Activated CD8-positive, alpha-beta memory T cell treated with anti-CD3 and anti-CD28 coated beads for 24 hours (primary cell): ENCODE measurements at regions not wholly inside any gene's neighbourhood (a gene's known extent, or its start where the extent isn't known, plus 50 kb on each side); places are given as distances from the start of the nearest gene placed in this dataset.
"Not testable (repeated sequence)": the region's sequence is repeated elsewhere in the genome, so short reads cannot be mapped to it uniquely, and the experiment has no call there.

Source experiments
- DNase-seq: peaks from one replicate; pipeline ENCODE4 v3.0.0-alpha.2; 2020

DNA sequence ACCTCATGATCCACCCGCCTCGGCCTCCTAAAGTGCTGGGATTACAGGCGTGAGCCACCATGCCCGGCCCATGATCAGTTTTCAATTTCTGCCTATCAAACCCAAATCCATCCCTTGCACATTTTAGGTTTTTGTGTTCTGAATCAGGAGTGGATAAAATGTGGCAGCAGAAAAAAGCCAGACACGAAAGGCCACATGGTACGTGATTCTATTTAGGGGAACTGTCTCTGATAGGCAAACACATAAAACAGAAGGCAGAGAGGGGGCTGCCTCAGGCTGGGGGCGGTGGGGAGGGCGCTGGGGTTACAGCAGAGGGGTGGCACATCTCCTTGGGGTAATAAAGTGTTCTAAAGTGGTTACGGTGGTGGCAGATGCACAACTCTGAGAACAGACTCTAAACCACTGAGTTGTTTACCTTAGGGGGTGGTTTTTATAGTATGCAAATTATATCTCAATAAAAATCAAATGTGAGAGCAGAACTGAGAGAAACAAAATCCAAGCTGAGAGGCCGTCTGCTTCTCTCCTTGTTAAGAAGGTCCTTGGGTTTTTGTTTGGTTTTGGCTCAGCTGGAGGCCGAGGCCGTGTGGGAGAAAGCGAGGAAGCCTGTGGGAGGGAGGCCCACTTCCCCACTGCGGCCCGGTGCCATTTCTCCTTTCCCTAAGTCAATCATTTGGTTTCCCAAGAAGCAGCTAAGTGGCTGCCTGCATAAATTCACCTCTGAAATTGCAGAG, 78.0 kb downstream of the SOWAHC start:
- no peak for DNase-seq

DNA sequence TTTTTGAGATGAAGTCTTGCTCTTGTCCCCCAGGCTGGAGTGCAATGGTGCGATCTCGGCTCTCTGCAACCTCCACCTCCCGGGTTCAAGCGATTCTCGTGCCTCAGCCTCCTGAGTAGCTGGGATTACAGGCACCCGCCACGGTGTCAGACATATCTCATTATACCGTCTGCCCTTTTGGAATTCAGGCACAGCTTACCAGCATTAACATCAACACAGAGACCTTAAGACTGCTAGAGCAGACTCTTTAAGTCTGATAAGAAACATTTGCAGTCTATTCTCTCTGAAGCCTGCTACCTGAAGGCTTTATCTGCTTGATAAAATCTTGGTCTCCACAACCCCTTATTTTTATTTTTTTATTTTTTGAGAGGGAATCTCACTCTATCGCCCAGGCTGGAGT, 78.7 kb downstream of the SOWAHC start:
- not testable (repeated sequence) for DNase-seq

DNA sequence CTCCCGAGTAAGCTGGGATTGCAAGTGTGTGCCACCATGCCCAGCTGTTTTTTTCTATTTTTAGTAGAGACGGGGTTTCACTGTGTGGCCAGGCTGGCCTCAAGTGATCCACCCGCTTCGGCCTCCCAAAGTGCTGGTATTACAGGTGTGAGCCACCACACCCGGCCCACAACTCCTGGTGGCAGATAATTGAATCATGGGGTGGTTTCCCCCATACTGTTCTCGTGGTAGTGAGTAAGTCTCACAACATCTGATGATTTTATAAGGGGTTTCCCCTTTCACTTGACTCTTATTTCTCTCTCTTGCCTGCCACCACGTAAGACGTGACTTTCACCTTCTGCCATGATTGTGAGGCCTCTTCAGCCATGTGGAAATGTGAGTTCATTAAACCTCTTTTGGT, 79.1 kb downstream of the SOWAHC start:
- DNase-seq = not testable (repeated sequence)

GRCh38 chr2:109694190-109694589, 80.0 kb downstream of the SOWAHC start:
- DNase-seq = no peak

DNA sequence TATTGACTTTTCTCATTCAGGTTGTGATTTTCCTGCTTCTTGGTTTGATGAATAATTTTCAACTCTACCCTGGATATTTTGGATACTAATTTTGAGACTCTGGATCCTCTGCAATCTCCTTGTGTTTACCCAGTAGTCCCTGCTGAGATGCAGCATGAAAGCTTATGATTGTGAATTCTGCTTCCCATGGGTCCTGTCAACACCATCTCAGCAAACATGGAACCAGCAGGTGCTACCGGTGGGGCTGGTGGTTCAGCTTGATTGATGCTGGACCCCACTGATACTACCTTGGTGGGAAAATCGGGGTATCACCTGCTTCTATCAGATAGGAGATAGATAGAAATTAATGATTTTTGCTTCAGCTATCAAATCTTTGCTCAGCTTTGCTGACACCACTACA, 81.1 kb downstream of the SOWAHC start:
- no peak for DNase-seq

- DNase-seq = no peak
Measured at GRCh38 chr2:109699646-109700045, 85.5 kb downstream of the SOWAHC start.

- DNase-seq = no peak
Measured at GRCh38 chr2:109700680-109701274, 86.6 kb downstream of the SOWAHC start.

GRCh38 chr2:109701362-109701761, 87.2 kb downstream of the SOWAHC start:
- DNase-seq = no peak

DNA sequence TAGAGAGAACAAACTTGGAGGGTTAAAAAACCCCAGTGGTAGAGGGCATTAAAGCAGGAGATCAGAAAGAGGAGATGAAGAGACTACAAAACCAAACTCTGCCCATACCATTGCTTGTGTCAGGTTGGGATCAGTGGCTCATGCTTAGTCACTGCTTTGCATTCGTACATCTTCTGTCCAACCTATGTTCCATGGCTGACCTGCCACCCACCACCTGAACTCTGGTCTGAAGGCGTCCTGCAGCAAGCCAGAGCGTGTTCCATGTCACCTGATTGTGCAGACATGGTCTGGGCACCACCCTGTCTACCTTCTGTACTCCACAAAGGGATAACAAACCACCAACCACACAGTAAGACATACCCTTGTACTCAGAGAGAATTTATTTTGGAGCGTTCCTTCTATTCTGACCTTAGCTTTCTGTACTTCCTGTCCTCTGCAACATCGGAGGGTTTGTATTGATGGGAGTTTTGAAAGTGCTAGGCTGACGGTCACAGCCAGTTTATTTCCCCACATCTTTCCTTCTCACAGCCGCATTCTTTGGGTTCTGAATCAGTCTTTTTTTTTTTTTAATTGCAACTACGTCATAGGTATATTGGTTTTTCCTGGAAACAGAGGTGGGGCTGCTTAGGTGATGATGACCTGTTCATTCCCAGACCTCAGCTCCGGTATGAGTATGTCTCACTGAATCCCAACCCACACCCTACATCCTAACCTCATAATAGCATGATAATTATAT, 88.3 kb downstream of the SOWAHC start:
- no peak for DNase-seq

DNA sequence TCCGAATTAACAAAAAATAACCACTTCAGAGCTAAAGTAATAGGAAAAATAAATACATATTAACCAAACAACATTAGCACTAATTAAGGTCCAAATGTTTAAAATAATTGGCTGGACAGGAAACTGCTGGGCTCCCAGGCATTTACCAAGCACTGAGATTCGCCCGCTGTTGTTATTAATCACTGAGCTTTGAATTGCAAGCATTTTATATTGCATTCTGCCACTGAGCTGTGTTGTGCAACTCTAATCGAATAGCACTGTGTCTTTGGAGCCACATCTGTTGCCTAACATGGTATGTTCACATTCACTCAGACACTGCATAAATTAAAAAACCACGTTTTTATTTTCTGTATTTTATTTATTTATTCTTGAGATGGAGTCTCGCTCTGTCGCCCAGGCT, 88.9 kb downstream of the SOWAHC start:
- DNase-seq = no peak

GRCh38 chr2:109703798-109704197, 89.6 kb downstream of the SOWAHC start:
- no peak for DNase-seq

DNA sequence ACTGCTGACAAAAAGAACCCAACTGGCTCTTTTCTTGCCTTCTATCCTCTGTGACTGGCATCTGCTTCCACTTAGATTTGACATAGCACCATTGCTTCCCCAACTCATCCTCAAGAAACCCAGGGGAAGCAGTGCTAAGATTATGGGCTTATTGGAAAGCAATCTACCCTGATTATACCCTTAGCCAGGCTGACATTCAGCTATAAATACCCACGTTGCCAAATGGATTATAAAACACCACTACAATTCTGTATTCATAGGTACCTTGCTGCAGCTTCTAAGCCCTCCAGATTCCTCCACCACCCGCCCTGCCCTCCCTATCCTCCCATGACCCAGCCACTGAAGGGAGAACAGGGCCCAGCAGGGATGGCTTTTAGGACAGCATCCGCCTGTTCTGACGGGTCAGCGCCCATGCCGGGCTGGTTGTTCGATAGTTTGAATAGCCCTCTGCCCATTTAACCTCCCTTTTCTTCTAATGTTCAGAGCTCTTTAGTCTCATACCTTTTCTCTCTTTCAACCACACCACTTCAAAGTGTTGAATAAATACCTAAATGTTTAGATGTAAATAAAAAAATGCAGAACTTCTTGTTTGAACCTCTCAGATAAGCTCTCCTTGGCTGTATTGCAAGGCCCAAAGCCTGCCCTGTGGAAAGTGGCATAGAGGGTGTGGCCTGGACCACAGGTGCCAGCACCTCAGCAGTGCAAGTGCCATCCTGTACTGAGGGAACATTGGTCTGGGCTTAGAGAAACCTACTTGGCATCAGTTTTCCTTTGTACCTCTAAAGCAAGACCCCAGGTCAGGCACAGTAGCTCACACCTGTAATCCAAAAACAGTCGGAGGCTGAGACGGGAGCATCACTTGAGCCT, 86.6 kb upstream of the RGPD5 start:
- DNase-seq = no peak

DNA sequence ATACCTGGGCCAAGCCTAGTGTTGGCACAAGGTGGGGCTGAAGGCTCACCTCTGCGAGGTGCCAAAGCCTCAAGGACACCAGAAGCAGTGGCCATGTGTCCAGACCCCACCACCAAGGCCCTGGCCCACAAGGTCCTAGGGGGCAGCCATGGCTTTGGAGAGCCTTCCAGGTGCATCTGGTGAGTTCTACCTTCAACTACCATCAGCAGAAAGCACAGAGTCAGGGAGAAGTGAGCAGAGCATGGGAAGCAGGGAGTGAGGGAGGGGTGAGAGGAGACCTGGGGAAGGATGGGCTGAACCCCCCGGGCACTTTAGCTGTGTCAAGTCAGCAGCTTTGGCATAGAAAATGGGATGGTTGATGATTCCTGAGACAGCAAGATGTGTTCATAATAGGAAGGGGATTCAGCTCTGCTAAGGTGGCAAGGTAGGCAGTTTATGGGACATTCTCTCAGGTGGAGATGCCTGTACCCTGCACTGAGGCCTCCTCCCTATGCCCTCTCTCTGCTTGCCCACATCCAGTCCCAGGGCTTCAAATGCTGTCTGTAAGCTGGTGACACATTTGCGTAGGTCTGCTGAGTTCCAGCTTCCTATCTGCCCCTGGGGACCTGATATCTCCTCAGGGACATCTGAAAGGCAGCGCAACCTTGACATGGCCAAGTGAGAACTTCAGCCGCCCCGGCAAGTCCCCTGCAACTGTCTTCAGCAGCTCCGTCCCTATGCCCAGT, 83.4 kb upstream of the RGPD5 start:
- no peak for DNase-seq

DNA sequence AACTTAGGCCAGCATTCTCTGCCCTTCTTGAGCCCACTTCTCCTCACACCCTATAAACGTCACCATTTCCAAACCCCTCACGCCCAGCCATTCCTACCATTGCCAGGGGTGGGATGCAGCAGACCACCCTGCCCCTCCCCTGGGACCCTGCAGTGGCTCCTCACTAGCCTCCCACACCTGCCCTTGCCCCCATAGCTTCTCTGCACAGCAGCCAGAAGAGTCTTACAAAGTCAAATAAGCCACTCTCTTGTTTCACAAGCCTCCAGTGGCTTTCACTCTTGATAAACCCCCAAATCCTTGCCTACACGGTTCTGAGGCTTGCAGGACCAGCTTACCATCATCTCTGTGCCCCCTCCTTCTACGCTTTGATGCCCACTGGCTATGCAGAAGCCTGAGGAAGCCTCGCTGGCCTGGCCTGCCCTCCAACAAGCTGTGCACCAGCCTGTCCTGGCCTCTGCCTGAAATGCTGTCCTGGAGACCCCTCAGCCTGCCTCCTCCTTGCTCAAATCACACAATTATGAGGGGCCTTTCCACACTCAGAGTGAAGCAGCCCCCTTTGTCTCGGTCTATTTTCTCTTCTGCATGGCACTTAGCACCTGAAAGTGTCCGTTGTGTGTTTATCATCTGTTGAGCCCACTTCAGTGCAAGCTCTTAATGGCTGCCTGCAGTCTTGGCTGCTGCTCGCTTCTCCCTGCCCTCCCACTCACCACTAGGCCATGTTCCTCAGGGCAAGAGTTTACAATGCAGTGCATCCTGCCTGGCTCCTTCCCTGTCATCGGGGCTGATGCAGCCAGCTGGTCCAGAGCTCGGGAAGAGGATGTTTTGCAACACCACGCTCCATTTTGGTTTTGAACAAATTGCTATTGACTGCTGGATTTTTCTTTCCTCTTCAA, 82.6 kb upstream of the RGPD5 start:
- no peak for DNase-seq

- no peak for DNase-seq
Measured at GRCh38 chr2:109712123-109712449, 82.0 kb upstream of the RGPD5 start.

DNA sequence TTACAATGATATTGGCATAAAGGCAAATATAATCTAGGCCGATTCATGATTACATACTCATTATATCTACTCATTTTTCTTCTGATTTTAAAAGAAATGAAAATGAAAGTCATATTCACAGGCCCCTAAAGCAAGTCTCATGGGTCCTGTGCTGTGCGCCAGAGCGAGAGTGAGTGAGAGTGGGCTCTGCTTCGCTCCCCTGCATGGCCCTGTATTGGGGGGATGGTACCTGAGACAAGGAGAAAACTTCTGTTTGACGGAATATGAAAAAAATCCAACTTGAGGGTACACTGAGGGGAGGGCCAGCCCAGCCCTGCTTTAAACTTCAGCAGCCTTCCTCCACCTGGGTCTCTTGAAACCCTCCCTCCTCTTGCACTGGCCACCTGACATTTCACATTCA, 81.4 kb upstream of the RGPD5 start:
- DNase-seq = no peak

DNA sequence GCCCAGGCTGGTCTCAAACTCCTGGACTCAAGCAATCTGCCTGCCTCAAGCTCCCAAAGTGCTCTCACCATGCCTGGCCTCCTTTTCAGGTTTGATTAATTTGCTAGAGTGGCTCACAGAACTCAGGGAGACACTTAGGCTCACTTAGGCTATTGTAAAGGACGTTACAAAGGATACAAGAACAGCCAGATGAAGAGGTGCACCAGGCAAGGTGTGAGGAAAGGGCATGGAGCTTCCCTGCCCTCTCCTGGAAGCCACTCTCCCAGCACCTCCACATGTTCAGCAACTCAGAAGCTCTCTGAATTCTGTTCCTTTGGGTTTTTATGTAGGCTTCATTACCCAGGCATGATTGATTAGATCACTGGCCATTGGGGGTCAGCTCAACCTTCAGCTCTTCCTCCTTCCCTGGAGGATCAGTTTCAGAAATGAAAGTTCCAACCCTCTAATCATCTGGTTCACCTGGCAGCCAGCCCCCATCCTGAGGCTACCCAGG, 78.7 kb upstream of the RGPD5 start:
- no peak for DNase-seq

DNA sequence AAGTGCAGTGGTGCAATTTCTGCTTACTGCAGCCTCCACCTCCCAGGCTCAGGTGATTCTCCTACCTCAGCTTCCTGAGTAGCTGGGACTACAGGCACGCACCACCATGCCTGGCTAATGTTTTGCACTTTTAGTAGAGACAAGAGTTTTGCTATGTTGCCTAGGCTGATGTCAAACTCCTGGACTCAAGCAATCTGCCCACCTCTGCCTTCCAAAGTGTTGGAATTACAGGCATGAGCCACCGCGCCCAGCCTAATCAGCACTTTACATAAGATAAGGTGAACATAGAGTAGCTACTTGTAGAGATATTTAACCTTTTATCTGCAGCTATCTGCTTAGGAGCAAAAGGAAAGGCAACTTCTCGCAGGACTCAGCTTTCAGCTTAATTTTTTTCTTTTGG, 77.5 kb upstream of the RGPD5 start:
- not testable (repeated sequence) for DNase-seq

DNA sequence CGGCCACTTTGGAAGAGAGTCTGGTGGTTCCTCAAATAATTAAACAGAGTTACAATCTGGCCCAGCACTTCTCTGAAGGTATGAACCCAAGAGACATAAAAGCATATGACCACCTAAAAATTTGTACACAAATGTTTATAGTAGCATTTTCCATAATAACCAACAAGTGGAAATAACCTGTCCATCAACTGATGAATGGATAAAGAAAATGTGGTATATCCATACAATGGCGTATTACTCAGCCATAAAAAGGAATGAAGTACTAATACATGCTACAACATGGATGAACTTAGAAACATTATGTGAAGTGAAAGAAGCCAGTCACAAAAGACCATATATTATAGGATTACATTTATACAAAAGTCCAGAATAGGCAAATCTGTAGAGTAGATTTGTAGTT, 76.0 kb upstream of the RGPD5 start:
- no peak for DNase-seq

GRCh38 chr2:109719871-109720270, 74.2 kb upstream of the RGPD5 start:
- DNase-seq = peak; percentile 28

- peak; percentile 28 for DNase-seq
Measured at GRCh38 chr2:109720380-109721106, 73.6 kb upstream of the RGPD5 start.
